ENCODE measurements at regions not wholly inside any gene's neighbourhood (a gene's known extent, or its start where the extent isn't known, plus 50 kb on each side); places are given as distances from the start of the nearest gene placed in this dataset.

GRCh38 chrX:38880296-38880854 lies 79.1 kb downstream of the MID1IP1 start:
- Histone ChIP-seq H3K27ac (no peak overlapping the region), H3K4me3 (no peak overlapping the region), H3K4me1 (no peaks in the 10 kb centered on the region), H3K27me3 (no peaks in the 10 kb centered on the region), H3K36me3 (no peaks in the 10 kb centered on the region), H3K9me3 (no peaks in the 10 kb centered on the region)
- intact Hi-C loops (cut with DNase I; ENCODE audit: low total_unique reads), result no loop called here
- no peak for TF ChIP-seq CTCF (IDR thresholded peaks at IDR 0.05)
- no peak for TF ChIP-seq POLR2A (IDR thresholded peaks at IDR 0.05)
- DNase-seq, result no peak

GRCh38 chrX:38881066-38881465 lies 79.8 kb downstream of the MID1IP1 start:
- no peaks in the 10 kb centered on the region for H3K9me3 ChIP-seq
- TF ChIP-seq POLR2A (IDR thresholded peaks at IDR 0.05), result no peak
- TF ChIP-seq CTCF (IDR thresholded peaks at IDR 0.05), result no peak
- H3K27me3 ChIP-seq, result no peaks in the 10 kb centered on the region
- no peak for DNase-seq
- H3K27ac ChIP-seq, result no peak overlapping the region
- H3K4me3 ChIP-seq, result no peak overlapping the region
- intact Hi-C loops (cut with DNase I; ENCODE audit: low total_unique reads), result no loop called here
- no peaks in the 10 kb centered on the region for H3K36me3 ChIP-seq
- no peaks in the 10 kb centered on the region for H3K4me1 ChIP-seq

- no peak for DNase-seq
- TF ChIP-seq CTCF (IDR thresholded peaks at IDR 0.05) (no peak), POLR2A (IDR thresholded peaks at IDR 0.05) (no peak)
- Histone ChIP-seq H3K9me3 (no peaks in the 10 kb centered on the region), H3K4me1 (no peaks in the 10 kb centered on the region), H3K4me3 (no peak overlapping the region), H3K36me3 (no peaks in the 10 kb centered on the region), H3K27ac (no peak overlapping the region), H3K27me3 (no peaks in the 10 kb centered on the region)
- intact Hi-C loops (cut with DNase I; ENCODE audit: low total_unique reads), result no loop called here
Measured at GRCh38 chrX:38881727-38882126, 80.5 kb downstream of the MID1IP1 start.

GRCh38 chrX:38882894-38883626 lies 81.8 kb downstream of the MID1IP1 start:
- Histone ChIP-seq H3K36me3 (no peaks in the 10 kb centered on the region), H3K4me1 (no peaks in the 10 kb centered on the region), H3K9me3 (no peaks in the 10 kb centered on the region), H3K4me3 (no peak overlapping the region), H3K27ac (no peak overlapping the region), H3K27me3 (no peaks in the 10 kb centered on the region)
- intact Hi-C loops (cut with DNase I; ENCODE audit: low total_unique reads), result no loop called here
- no peak for TF ChIP-seq CTCF (IDR thresholded peaks at IDR 0.05)
- TF ChIP-seq POLR2A (IDR thresholded peaks at IDR 0.05), result no peak
- DNase-seq, result no peak

- intact Hi-C loops (cut with DNase I; ENCODE audit: low total_unique reads), result no loop called here
- Histone ChIP-seq H3K36me3 (no peaks in the 10 kb centered on the region), H3K9me3 (no peaks in the 10 kb centered on the region), H3K4me3 (no peak overlapping the region), H3K27ac (no peak overlapping the region), H3K27me3 (no peaks in the 10 kb centered on the region), H3K4me1 (no peaks in the 10 kb centered on the region)
- DNase-seq, result no peak
- no peak for TF ChIP-seq CTCF (IDR thresholded peaks at IDR 0.05)
- no peak for TF ChIP-seq POLR2A (IDR thresholded peaks at IDR 0.05)
Measured at GRCh38 chrX:38886112-38886511, 84.9 kb downstream of the MID1IP1 start.

Measured in uterus (tissue), 3 donors.